ENCODE measurements at regions not wholly inside any gene's neighbourhood (a gene's known extent, or its start where the extent isn't known, plus 50 kb on each side); places are given as distances from the start of the nearest gene placed in this dataset.

GRCh38 chr18:66138642-66139041, 387.8 kb downstream of the CDH7 start:
- Histone ChIP-seq H3K4me1 (ENCODE audit: insufficient read depth, low read length, severe bottlenecking) (no peaks in the 10 kb centered on the region), H3K79me2 (ENCODE audit: insufficient read depth, low read length) (no peaks in the 10 kb centered on the region), H3K4me3 (ENCODE audit: low read depth, low read length, poor library complexity, severe bottlenecking) (no peak overlapping the region), H3F3A (ENCODE audit: insufficient read depth, low read length) (no peaks in the 10 kb centered on the region), H3K27me3 (ENCODE audit: insufficient read depth, low read length) (no peaks in the 10 kb centered on the region), H3K36me3 (ENCODE audit: insufficient read depth, low read length) (no peaks in the 10 kb centered on the region), H3K9me3 (ENCODE audit: low read length) (no peaks in the 10 kb centered on the region), H4K20me1 (ENCODE audit: insufficient read depth, low read length) (no peaks in the 10 kb centered on the region), H2AFZ (ENCODE audit: low read length) (no peak overlapping the region), H3K9me2 (ENCODE audit: low read depth, low read length) (no peaks in the 10 kb centered on the region), H3K9ac (ENCODE audit: low read length) (no peak overlapping the region), H3K27ac (ENCODE audit: low read depth, low read length, poor library complexity, severe bottlenecking) (no peak overlapping the region), H3K4me2 (ENCODE audit: low read length) (no peak overlapping the region)
- no peak for TF ChIP-seq EZH2 (IDR thresholded peaks at IDR 0.05; ENCODE audit: borderline replicate concordance, low read length)
- TF ChIP-seq CTCF (IDR thresholded peaks at IDR 0.05; ENCODE audit: low read length) = no peak

- H4K20me1 ChIP-seq (ENCODE audit: insufficient read depth, low read length) = no peaks in the 10 kb centered on the region
- no peaks in the 10 kb centered on the region for H3K9me2 ChIP-seq (ENCODE audit: low read depth, low read length)
- no peaks in the 10 kb centered on the region for H3K9me3 ChIP-seq (ENCODE audit: low read length)
- no peak overlapping the region for H2AFZ ChIP-seq (ENCODE audit: low read length)
- no peak overlapping the region for H3K4me3 ChIP-seq (ENCODE audit: low read depth, low read length, poor library complexity, severe bottlenecking)
- no peak overlapping the region for H3K27ac ChIP-seq (ENCODE audit: low read depth, low read length, poor library complexity, severe bottlenecking)
- no peaks in the 10 kb centered on the region for H3K4me1 ChIP-seq (ENCODE audit: insufficient read depth, low read length, severe bottlenecking)
- H3K9ac ChIP-seq (ENCODE audit: low read length) = no peak overlapping the region
- no peaks in the 10 kb centered on the region for H3F3A ChIP-seq (ENCODE audit: insufficient read depth, low read length)
- H3K79me2 ChIP-seq (ENCODE audit: insufficient read depth, low read length) = no peaks in the 10 kb centered on the region
- no peak overlapping the region for H3K4me2 ChIP-seq (ENCODE audit: low read length)
- TF ChIP-seq EZH2 (IDR thresholded peaks at IDR 0.05; ENCODE audit: borderline replicate concordance, low read length) (no peak), CTCF (IDR thresholded peaks at IDR 0.05; ENCODE audit: low read length) (no peak)
- H3K36me3 ChIP-seq (ENCODE audit: insufficient read depth, low read length) = no peaks in the 10 kb centered on the region
- H3K27me3 ChIP-seq (ENCODE audit: insufficient read depth, low read length) = no peaks in the 10 kb centered on the region
Observed at GRCh38 chr18:66136039-66136438, 385.2 kb downstream of the CDH7 start.

- no peak for TF ChIP-seq CTCF (IDR thresholded peaks at IDR 0.05; ENCODE audit: low read length)
- TF ChIP-seq EZH2 (IDR thresholded peaks at IDR 0.05; ENCODE audit: borderline replicate concordance, low read length) = no peak
- no peaks in the 10 kb centered on the region for H3K79me2 ChIP-seq (ENCODE audit: insufficient read depth, low read length)
- no peak overlapping the region for H3K27ac ChIP-seq (ENCODE audit: low read depth, low read length, poor library complexity, severe bottlenecking)
Observed at GRCh38 chr18:66129248-66129647, 378.4 kb downstream of the CDH7 start.

More at GRCh38 chr18:66129248-66129647, 378.4 kb downstream of the CDH7 start:
- Histone ChIP-seq H4K20me1 (ENCODE audit: insufficient read depth, low read length) (no peaks in the 10 kb centered on the region), H3K27me3 (ENCODE audit: insufficient read depth, low read length) (no peaks in the 10 kb centered on the region), H3K9ac (ENCODE audit: low read length) (no peak overlapping the region), H3K4me2 (ENCODE audit: low read length) (no peak overlapping the region), H3F3A (ENCODE audit: insufficient read depth, low read length) (no peaks in the 10 kb centered on the region), H3K36me3 (ENCODE audit: insufficient read depth, low read length) (no peaks in the 10 kb centered on the region), H3K9me2 (ENCODE audit: low read depth, low read length) (no peaks in the 10 kb centered on the region), H3K4me3 (ENCODE audit: low read depth, low read length, poor library complexity, severe bottlenecking) (no peak overlapping the region), H2AFZ (ENCODE audit: low read length) (no peak overlapping the region), H3K4me1 (ENCODE audit: insufficient read depth, low read length, severe bottlenecking) (no peaks in the 10 kb centered on the region), H3K9me3 (ENCODE audit: low read length) (no peaks in the 10 kb centered on the region)

Data from OCI-LY1 (cell line).